GM21737 (cell line): ENCODE measurements at regions not wholly inside any gene's neighbourhood (a gene's known extent, or its start where the extent isn't known, plus 50 kb on each side); places are given as distances from the start of the nearest gene placed in this dataset.
"Not testable (repeated sequence)": the region's sequence is repeated elsewhere in the genome, so short reads cannot be mapped to it uniquely, and the experiment has no call there.

Experiments
- ATAC-seq: cut with Tn5 transposase; IDR thresholded peaks from one replicate; pipeline ENCODE4 v1.9.1; 2021; ENCODE audit warnings: mild to moderate bottlenecking, moderate library complexity; ENCODE audit not compliant: unreplicated experiment

DNA sequence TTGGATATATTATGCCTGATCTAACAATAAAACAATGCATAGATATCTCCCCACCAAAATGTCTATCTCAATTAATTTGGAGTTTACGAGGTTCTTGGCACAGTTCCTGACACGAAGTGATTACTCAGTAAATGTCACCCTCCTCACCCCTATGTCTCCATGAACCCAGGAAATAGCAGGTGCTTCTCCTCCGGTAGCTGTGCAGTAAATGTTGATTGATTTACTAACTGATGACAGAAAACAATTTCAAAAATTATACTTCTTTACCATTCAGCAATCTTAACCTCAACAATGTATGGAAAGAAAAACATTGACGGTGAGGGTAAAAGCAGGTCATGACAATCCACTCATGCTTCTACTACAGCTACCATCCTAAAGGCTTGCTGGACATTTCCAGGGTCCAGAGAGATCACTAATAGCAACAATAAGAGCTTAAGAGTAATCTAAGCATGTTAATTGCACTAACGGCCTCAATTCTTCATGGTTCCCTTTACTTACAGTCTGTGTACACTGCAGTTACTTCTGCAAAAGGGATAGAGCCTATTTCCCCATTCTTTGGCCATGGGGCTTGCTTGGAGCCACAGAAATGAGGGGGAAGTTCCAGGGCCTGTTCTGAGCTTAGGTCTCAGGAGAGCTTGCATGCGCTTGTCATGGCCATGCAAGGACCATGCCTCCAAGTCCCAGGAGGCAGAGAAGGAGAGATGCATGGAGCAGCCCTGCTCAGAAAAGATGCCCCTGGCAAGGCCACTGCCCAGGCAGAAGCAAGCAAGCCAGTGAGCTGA lies 222.6 kb downstream of the ATP6V0E2 start:
- not testable (repeated sequence) for ATAC-seq

DNA sequence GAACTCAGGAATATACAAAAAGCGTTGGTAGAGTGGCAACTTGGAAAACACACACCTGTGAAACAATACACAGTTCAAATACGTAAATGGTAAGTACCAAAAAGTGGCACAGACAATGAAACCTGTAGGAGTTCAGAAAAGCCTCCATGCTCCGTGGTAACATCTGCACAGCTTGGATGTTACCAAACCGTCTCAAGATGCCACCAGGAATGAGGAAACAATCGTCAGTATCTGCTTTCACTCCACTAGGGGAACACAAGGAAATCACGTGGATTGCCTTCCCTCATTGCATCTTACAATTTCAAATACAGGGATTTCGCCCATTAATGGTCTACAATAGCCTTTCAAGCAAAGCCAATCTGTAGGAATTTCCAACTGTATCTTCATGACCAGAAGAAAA lies 224.6 kb upstream of the LRRC61 start:
- ATAC-seq, result not testable (repeated sequence)

GRCh38 chr7:150101282-150101681 lies 221.9 kb upstream of the LRRC61 start:
- ATAC-seq, result not testable (repeated sequence)

DNA sequence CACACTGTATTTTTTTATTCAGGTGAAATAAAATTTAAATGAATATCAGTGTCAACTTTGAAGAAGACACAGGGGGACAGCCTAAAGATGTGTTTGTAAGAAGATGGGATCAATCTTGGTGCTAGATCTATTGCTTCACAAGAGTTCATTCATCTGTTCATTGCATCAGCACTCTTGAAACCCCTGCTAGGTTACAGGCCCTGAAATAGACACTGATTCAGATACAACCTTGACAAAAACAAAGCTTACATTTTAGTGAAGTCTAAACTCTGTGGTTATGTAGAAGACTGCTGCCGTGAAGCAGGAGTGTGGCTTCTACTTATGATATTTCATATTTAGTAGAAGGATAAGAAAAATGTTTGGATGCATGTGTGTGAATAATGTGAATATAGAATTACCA lies 215.9 kb upstream of the LRRC61 start:
- not testable (repeated sequence) for ATAC-seq

DNA sequence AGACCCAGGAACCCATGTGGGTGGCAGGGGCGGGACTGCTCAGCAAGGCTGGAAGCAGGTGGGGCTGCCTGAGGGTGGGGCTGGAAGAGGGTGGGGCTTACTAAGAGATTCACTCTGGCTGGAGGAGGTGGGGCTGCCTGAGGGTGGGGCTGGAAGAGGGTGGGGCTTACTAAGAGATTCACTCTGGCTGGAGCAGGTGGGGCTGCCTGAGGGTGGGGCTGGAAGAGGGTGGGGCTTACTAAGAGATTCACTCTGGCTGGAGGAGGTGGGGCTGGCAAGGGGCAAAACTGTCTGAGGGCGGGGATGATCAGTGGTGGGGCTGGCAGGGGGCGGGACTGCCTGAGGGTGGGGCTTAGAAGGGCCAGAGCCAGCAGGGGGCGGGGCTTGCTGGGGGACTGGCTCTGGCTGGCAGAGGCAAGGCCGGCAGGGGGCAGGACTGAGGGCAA lies 212.8 kb upstream of the LRRC61 start:
- not testable (repeated sequence) for ATAC-seq

DNA sequence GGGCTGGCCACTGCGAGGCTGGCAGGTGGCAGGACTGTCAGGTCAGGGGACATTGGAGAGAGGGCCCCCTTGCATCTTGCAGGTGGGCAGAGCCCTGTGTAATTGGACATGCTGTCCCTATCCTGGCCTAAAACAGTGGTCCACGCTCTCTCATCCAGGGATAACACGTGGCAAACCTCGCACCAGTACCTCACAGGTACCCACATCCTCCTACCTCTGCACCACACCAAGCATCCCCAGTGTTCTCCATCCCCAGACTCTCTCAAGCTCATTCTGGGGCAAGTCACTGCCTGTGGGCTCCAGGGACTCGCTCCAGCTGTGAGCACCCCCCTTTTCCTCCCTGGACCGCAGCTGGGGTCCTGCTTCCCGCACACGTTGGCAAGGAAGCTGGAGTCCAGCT lies 212.3 kb upstream of the LRRC61 start:
- not testable (repeated sequence) for ATAC-seq

DNA sequence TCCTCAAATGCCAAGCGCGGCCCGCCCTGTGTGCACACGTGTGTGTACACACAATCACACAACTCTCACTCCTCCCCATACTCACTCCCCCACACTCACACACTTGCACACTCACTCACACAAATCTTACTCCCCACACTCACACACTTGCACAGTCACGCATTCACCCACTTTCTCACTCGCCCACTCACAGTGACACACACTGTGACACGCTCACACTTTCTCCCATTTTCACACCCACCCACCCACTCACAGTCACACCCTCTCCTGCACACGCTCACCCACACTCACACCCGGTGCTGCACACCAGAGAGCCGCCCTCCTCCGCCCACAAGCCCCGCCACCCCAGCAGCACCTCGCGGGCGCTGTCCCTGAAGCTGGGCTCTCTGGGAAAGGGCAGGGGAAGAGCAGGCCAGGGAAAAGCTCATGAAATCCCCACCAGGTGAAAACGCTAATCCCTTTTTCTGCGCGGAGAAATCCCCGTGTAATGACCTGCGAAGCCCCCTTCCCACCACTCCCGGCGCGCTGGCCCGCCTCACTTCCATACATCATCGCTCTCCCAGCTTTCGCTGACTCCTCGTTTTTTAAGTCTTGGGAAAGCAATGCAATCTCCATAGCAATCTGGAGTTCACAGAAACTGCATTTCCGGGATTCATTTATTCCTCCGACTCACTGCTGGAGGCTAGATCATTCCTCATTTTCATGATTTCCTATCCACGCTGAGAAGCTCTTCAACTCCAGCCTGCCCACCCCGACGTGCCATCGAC lies 211.6 kb upstream of the LRRC61 start:
- ATAC-seq, result not testable (repeated sequence)

DNA sequence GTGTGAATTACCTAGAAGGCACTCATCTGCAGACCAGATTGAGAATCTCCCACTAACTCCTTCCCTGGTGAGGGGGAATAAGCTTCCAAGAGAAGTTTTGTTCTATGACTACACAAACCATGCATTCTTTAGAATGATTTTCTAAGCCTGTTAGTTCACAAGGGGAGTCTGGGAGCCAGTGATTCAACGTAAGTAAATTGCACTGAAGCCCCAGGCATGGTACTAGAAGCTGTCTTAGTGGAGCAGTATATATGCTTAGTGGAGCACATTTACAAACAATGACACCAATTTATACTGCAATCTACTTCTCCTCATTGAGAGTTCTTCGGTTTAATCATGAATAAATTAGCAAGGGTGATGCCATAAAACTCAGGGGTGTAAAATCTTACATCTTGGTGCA lies 209.9 kb upstream of the LRRC61 start:
- not testable (repeated sequence) for ATAC-seq

DNA sequence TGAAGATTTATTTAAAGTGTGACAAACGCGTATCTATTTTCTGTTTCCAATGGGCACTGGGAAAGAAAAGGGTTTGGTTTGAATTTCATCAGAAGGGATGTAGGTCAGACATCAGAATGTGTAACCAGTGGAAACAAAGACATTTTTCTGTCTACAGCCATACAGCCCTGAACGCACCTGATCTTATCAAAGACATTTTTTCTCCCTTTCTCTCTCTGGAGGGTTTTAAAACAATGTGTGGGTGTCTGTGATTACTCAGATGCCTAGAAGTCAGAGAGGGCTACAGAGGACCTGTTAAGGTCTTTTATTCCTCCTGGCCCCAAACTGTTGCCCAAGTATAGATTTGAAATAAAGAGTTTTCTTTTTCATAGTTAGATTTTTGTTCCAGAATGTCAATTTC lies 208.6 kb upstream of the LRRC61 start:
- ATAC-seq, result not testable (repeated sequence)

GRCh38 chr7:150119966-150120365 lies 203.2 kb upstream of the LRRC61 start:
- ATAC-seq, result not testable (repeated sequence)

GRCh38 chr7:150125831-150126230 lies 197.3 kb upstream of the LRRC61 start:
- not testable (repeated sequence) for ATAC-seq

DNA sequence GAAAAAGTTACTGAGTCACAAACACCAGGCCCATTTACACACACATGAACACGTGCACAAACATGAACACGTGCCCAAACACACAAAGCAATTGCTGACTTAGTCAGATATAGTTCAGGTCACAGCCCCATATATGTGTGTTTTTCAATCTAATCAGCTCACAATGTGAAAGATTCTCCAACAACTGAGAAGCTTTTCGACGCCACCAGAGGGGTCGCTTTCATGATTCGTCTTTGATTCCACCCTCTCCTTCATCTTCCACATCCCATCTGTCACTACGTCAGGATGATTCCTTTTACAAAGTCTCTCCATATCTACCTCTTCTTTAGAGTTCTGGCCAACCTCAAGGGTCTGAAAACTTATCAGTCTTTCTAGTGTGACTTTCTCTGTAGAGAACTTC lies 188.7 kb upstream of the LRRC61 start:
- ATAC-seq, result not testable (repeated sequence)

GRCh38 chr7:150135620-150136190 lies 187.4 kb upstream of the LRRC61 start:
- ATAC-seq, result not testable (repeated sequence)

DNA sequence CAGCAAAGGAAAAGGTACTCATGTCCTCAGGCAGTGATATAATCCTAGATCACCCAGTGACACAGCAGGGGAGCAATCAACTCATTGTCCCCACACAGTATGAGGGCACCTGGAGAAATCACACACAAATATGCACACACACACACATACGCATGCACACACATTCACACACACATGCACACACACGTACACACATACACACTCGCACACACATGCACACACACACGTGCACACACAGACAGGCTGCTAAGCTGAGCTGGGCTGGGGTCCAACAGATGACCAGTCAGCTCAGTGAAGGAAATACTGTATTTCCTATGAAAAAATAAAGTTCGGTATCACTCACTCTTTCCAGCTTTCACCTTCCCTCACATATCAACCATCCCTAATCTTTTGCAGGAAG lies 183.3 kb upstream of the LRRC61 start:
- ATAC-seq, result not testable (repeated sequence)

DNA sequence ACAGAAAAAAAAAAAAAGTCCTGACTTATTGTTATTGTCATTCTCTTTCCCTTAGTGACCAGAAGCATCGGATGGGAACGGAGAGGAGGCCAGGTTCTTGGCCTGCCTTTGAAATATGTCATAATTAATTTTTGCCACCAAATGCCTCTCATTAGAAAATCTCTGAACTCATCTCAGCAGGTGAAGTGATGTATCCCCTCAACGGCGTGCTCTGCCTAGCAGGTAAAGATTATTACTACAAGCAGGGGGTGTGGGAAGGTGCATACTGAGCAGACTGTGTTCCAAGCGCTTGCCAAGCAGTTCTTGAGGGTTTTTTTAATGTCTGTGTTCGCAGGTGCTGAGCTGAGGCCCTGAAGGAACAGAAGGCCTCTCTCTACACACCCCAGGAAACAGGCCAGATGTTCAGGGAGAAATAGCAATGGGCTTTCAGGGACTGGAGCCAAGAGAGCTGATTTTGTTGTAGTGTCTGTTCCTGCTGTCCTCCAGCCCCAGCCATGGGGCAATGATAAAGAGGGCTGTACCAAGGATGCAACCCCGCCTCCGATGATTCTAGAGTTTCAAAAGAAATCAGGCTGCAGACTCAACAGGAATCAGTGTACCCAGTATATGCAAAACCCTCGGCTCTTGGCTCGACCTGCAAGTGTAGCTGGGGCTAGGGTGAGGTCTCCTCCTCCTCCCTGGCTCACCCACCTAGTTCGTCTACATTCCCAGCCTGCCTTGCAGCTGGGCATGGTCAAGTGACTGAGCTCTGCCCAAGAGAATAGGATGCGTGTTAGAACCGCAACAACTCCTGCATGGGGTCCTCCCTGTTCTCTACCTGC lies 181.4 kb upstream of the LRRC61 start:
- ATAC-seq, result not testable (repeated sequence)

DNA sequence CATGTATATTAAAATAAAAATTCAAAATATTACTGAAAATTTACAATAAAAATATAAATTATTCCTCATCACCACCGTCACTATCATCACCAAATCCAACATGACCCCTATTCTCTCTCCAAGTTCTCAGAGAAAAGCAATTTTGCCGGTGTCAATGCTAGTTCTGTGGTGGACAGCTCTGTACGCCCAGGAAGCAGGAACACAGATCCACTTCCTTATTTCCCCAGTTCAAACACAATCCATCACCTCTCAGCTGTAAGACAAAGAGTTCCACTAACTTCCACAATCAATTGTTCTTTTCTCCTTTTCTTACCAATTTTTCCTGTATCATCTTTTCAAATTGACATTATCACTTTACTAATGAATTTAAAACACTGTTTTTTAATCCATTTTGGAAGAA lies 177.0 kb upstream of the LRRC61 start:
- not testable (repeated sequence) for ATAC-seq

GRCh38 chr7:150147524-150147923 lies 175.6 kb upstream of the LRRC61 start:
- not testable (repeated sequence) for ATAC-seq

- ATAC-seq, result not testable (repeated sequence)
Measured at GRCh38 chr7:150156015-150156414, 167.1 kb upstream of the LRRC61 start.

- ATAC-seq, result not testable (repeated sequence)
Measured at GRCh38 chr7:150158696-150159095, 164.5 kb upstream of the LRRC61 start.

DNA sequence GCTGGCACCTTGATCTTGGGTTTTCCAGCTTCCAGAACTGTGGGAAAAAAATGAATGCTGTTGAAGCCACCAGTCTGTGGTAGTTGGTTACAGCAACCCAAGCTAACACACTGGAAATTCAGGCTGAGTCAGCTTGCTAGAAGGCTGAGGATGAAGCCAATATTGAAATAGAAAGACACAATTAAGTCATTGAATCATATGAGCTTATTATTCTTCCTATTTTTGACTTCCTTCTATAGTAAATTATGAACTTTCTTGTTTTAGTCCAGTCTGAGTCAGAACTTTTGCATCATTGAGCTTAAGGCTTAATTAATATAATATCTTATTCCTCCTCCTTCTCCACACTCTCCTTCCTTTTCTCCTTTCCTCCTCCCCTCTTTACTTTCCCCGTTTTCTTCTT lies 153.6 kb upstream of the LRRC61 start:
- ATAC-seq, result not testable (repeated sequence)
